K562 (cell line): ENCODE measurements at regions not wholly inside any gene's neighbourhood (a gene's known extent, or its start where the extent isn't known, plus 50 kb on each side); places are given as distances from the start of the nearest gene placed in this dataset.

Experiments used
- CREB3 ChIP-seq: fragments of 450-650 bp; conservative IDR thresholded peaks from 2 replicates; pipeline ENCODE4 v1.6.1; 2016; ENCODE audit warnings: missing genetic modification characterization, low read depth, mild to moderate bottlenecking, missing compliant biosample characterization, moderate library complexity
- REST ChIP-seq, 2 experiments: fragments of 450-650 bp; formaldehyde crosslinking in 1 of 2; IDR thresholded peaks; 2 replicates each; pipeline versions ENCODE4 v1.4.0 to v1.6.1; 2014 to 2020; ENCODE audit warnings: mild to moderate bottlenecking in 2 of 2, borderline replicate concordance in 1 of 2, low read depth in 1 of 2
- RNF219 ChIP-seq: fragments of 250-450 bp; sonication (Bioruptor Pico); IDR thresholded peaks from 2 replicates; pipeline ENCODE4 v1.5.0; 2022; ENCODE audit warnings: mild to moderate bottlenecking
- ZKSCAN8 ChIP-seq: fragments of 200-800 bp; sonication (Bioruptor generic); IDR thresholded peaks from 2 replicates; pipeline ENCODE4 v1.6.1; 2016; ENCODE audit warnings: missing genetic modification characterization, missing compliant biosample characterization
- ZNF134 ChIP-seq: fragments of 250-450 bp; sonication (Bioruptor Pico); conservative IDR thresholded peaks from 2 replicates; pipeline ENCODE4 v1.4.0; 2020
- ZNF318 ChIP-seq, 2 experiments: fragments of 450-650 bp; IDR thresholded peaks; 2 replicates each; pipeline ENCODE4 v1.6.1; 2016; ENCODE audit warnings: mild to moderate bottlenecking in 2 of 2, borderline replicate concordance in 1 of 2, low read depth in 1 of 2, moderate library complexity in 1 of 2

GRCh38 chr4:90039122-90039521 is 88.1 kb upstream of the CCSER1 start (continued):
- TF ChIP-seq CREB3 (tag) (no peak), REST (IDR thresholded peaks at IDR 0.05; ENCODE audit: borderline replicate concordance) (no peak), REST (CRISPR knock-in tag; IDR thresholded peaks at IDR 0.05; ENCODE audit: low read depth) (no peak), ZNF134 (CRISPR knock-in tag) (no peak), ZKSCAN8 (CRISPR knock-in tag) (no peak), ZNF318 (IDR thresholded peaks at IDR 0.05; ENCODE audit: borderline replicate concordance in 1 of 2, low read depth in 1 of 2) (no peak), RNF219 (CRISPR knock-in tag) (no peak)
